ENCODE measurements at regions not wholly inside any gene's neighbourhood (a gene's known extent, or its start where the extent isn't known, plus 50 kb on each side); places are given as distances from the start of the nearest gene placed in this dataset.

- Histone ChIP-seq H3K27me3 (ENCODE audit: control insufficient read depth in 3 of 3, insufficient read depth in 3 of 3, low read length in 3 of 3) (no peaks in the 10 kb centered on the region), H3K36me3 (ENCODE audit: control insufficient read depth in 3 of 3, insufficient read depth in 3 of 3, low read length in 3 of 3) (no peaks in the 10 kb centered on the region), H3K9ac (ENCODE audit: low read depth in 1 of 3, low read length in 3 of 3) (no peak overlapping the region), H3K9me3 (ENCODE audit: control insufficient read depth in 3 of 3, low read length in 3 of 3) (no peaks in the 10 kb centered on the region), H3K4me3 (ENCODE audit: low read length in 3 of 3) (no peak overlapping the region), H3K27ac (ENCODE audit: low read depth, low read length) (no peak overlapping the region), H3K4me1 (ENCODE audit: control insufficient read depth in 3 of 3, insufficient read depth in 3 of 3, low read length in 3 of 3) (no peaks in the 10 kb centered on the region)
Measured at GRCh38 chr4:13236485-13236884, 247.7 kb downstream of the RAB28 start.

- H3K4me3 ChIP-seq (ENCODE audit: low read length in 3 of 3): no peak overlapping the region
- no peaks in the 10 kb centered on the region for H3K9me3 ChIP-seq (ENCODE audit: control insufficient read depth in 3 of 3, low read length in 3 of 3)
- H3K27me3 ChIP-seq (ENCODE audit: control insufficient read depth in 3 of 3, insufficient read depth in 3 of 3, low read length in 3 of 3): no peaks in the 10 kb centered on the region
Measured at GRCh38 chr4:13233755-13234154, 250.4 kb downstream of the RAB28 start.

GRCh38 chr4:13219971-13220370 is 264.2 kb downstream of the RAB28 start:
- no peaks in the 10 kb centered on the region for H3K27me3 ChIP-seq (ENCODE audit: control insufficient read depth in 3 of 3, insufficient read depth in 3 of 3, low read length in 3 of 3)
- H3K36me3 ChIP-seq (ENCODE audit: control insufficient read depth in 3 of 3, insufficient read depth in 3 of 3, low read length in 3 of 3): no peaks in the 10 kb centered on the region
- no peak overlapping the region for H3K4me3 ChIP-seq (ENCODE audit: low read length in 3 of 3)
- no peak overlapping the region for H3K27ac ChIP-seq (ENCODE audit: low read depth, low read length)
- H3K9ac ChIP-seq (ENCODE audit: low read depth in 1 of 3, low read length in 3 of 3): no peak overlapping the region
- H3K9me3 ChIP-seq (ENCODE audit: control insufficient read depth in 3 of 3, low read length in 3 of 3): peaks cover 0 to 3% (median 0%) of the 10 kb centered on the region in 3 donors
- no peaks in the 10 kb centered on the region for H3K4me1 ChIP-seq (ENCODE audit: control insufficient read depth in 3 of 3, insufficient read depth in 3 of 3, low read length in 3 of 3)

More at GRCh38 chr4:13233755-13234154, 250.4 kb downstream of the RAB28 start:
- Histone ChIP-seq H3K9ac (ENCODE audit: low read depth in 1 of 3, low read length in 3 of 3) (no peak overlapping the region), H3K4me1 (ENCODE audit: control insufficient read depth in 3 of 3, insufficient read depth in 3 of 3, low read length in 3 of 3) (no peaks in the 10 kb centered on the region), H3K36me3 (ENCODE audit: control insufficient read depth in 3 of 3, insufficient read depth in 3 of 3, low read length in 3 of 3) (no peaks in the 10 kb centered on the region), H3K27ac (ENCODE audit: low read depth, low read length) (no peak overlapping the region)

GRCh38 chr4:13218326-13218958 is 265.7 kb downstream of the RAB28 start:
- no peak overlapping the region for H3K4me3 ChIP-seq (ENCODE audit: low read length in 3 of 3)
- no peak overlapping the region for H3K27ac ChIP-seq (ENCODE audit: low read depth, low read length)
- H3K27me3 ChIP-seq (ENCODE audit: control insufficient read depth in 3 of 3, insufficient read depth in 3 of 3, low read length in 3 of 3): no peaks in the 10 kb centered on the region
- H3K4me1 ChIP-seq (ENCODE audit: control insufficient read depth in 3 of 3, insufficient read depth in 3 of 3, low read length in 3 of 3): no peaks in the 10 kb centered on the region
- H3K9me3 ChIP-seq (ENCODE audit: control insufficient read depth in 3 of 3, low read length in 3 of 3): peaks cover 0 to 3% (median 0%) of the 10 kb centered on the region in 3 donors
- H3K36me3 ChIP-seq (ENCODE audit: control insufficient read depth in 3 of 3, insufficient read depth in 3 of 3, low read length in 3 of 3): no peaks in the 10 kb centered on the region
- H3K9ac ChIP-seq (ENCODE audit: low read depth in 1 of 3, low read length in 3 of 3): no peak overlapping the region

- no peaks in the 10 kb centered on the region for H3K4me1 ChIP-seq (ENCODE audit: control insufficient read depth in 3 of 3, insufficient read depth in 3 of 3, low read length in 3 of 3)
- no peak overlapping the region for H3K27ac ChIP-seq (ENCODE audit: low read depth, low read length)
- H3K27me3 ChIP-seq (ENCODE audit: control insufficient read depth in 3 of 3, insufficient read depth in 3 of 3, low read length in 3 of 3): no peaks in the 10 kb centered on the region
- peaks cover 0 to 3% (median 0%) of the 10 kb centered on the region in 3 donors for H3K9me3 ChIP-seq (ENCODE audit: control insufficient read depth in 3 of 3, low read length in 3 of 3)
- no peaks in the 10 kb centered on the region for H3K36me3 ChIP-seq (ENCODE audit: control insufficient read depth in 3 of 3, insufficient read depth in 3 of 3, low read length in 3 of 3)
- H3K9ac ChIP-seq (ENCODE audit: low read depth in 1 of 3, low read length in 3 of 3): no peak overlapping the region
- H3K4me3 ChIP-seq (ENCODE audit: low read length in 3 of 3): no peak overlapping the region
Measured at GRCh38 chr4:13215560-13215959, 268.6 kb downstream of the RAB28 start.

GRCh38 chr4:13212936-13213335 is 271.2 kb downstream of the RAB28 start:
- no peak overlapping the region for H3K27ac ChIP-seq (ENCODE audit: low read depth, low read length)
- H3K36me3 ChIP-seq (ENCODE audit: control insufficient read depth in 3 of 3, insufficient read depth in 3 of 3, low read length in 3 of 3): no peaks in the 10 kb centered on the region
- no peaks in the 10 kb centered on the region for H3K27me3 ChIP-seq (ENCODE audit: control insufficient read depth in 3 of 3, insufficient read depth in 3 of 3, low read length in 3 of 3)
- H3K9me3 ChIP-seq (ENCODE audit: control insufficient read depth in 3 of 3, low read length in 3 of 3): peaks cover 0 to 3% (median 0%) of the 10 kb centered on the region in 3 donors
- no peaks in the 10 kb centered on the region for H3K4me1 ChIP-seq (ENCODE audit: control insufficient read depth in 3 of 3, insufficient read depth in 3 of 3, low read length in 3 of 3)
- no peak overlapping the region for H3K4me3 ChIP-seq (ENCODE audit: low read length in 3 of 3)
- no peak overlapping the region for H3K9ac ChIP-seq (ENCODE audit: low read depth in 1 of 3, low read length in 3 of 3)

- Histone ChIP-seq H3K27ac (ENCODE audit: low read depth, low read length) (no peak overlapping the region), H3K9ac (ENCODE audit: low read depth in 1 of 3, low read length in 3 of 3) (no peak overlapping the region), H3K36me3 (ENCODE audit: control insufficient read depth in 3 of 3, insufficient read depth in 3 of 3, low read length in 3 of 3) (no peaks in the 10 kb centered on the region), H3K4me3 (ENCODE audit: low read length in 3 of 3) (no peak overlapping the region), H3K27me3 (ENCODE audit: control insufficient read depth in 3 of 3, insufficient read depth in 3 of 3, low read length in 3 of 3) (no peaks in the 10 kb centered on the region), H3K4me1 (ENCODE audit: control insufficient read depth in 3 of 3, insufficient read depth in 3 of 3, low read length in 3 of 3) (no peaks in the 10 kb centered on the region), H3K9me3 (ENCODE audit: control insufficient read depth in 3 of 3, low read length in 3 of 3) (no peaks in the 10 kb centered on the region)
Measured at GRCh38 chr4:13209600-13209999, 274.5 kb downstream of the RAB28 start.

- H3K36me3 ChIP-seq (ENCODE audit: control insufficient read depth in 3 of 3, insufficient read depth in 3 of 3, low read length in 3 of 3): no peaks in the 10 kb centered on the region
- H3K4me3 ChIP-seq (ENCODE audit: low read length in 3 of 3): no peak overlapping the region
- no peaks in the 10 kb centered on the region for H3K4me1 ChIP-seq (ENCODE audit: control insufficient read depth in 3 of 3, insufficient read depth in 3 of 3, low read length in 3 of 3)
- no peak overlapping the region for H3K27ac ChIP-seq (ENCODE audit: low read depth, low read length)
- H3K27me3 ChIP-seq (ENCODE audit: control insufficient read depth in 3 of 3, insufficient read depth in 3 of 3, low read length in 3 of 3): no peaks in the 10 kb centered on the region
- H3K9me3 ChIP-seq (ENCODE audit: control insufficient read depth in 3 of 3, low read length in 3 of 3): no peaks in the 10 kb centered on the region
- no peak overlapping the region for H3K9ac ChIP-seq (ENCODE audit: low read depth in 1 of 3, low read length in 3 of 3)
Measured at GRCh38 chr4:13208558-13209193, 275.5 kb downstream of the RAB28 start.

GRCh38 chr4:13207226-13207625 is 276.9 kb downstream of the RAB28 start:
- Histone ChIP-seq H3K9me3 (ENCODE audit: control insufficient read depth in 3 of 3, low read length in 3 of 3) (no peaks in the 10 kb centered on the region), H3K9ac (ENCODE audit: low read depth in 1 of 3, low read length in 3 of 3) (no peak overlapping the region), H3K27ac (ENCODE audit: low read depth, low read length) (no peak overlapping the region), H3K4me3 (ENCODE audit: low read length in 3 of 3) (no peak overlapping the region), H3K4me1 (ENCODE audit: control insufficient read depth in 3 of 3, insufficient read depth in 3 of 3, low read length in 3 of 3) (no peaks in the 10 kb centered on the region), H3K27me3 (ENCODE audit: control insufficient read depth in 3 of 3, insufficient read depth in 3 of 3, low read length in 3 of 3) (no peaks in the 10 kb centered on the region), H3K36me3 (ENCODE audit: control insufficient read depth in 3 of 3, insufficient read depth in 3 of 3, low read length in 3 of 3) (no peaks in the 10 kb centered on the region)

- Histone ChIP-seq H3K4me3 (ENCODE audit: low read length in 3 of 3) (no peak overlapping the region), H3K9ac (ENCODE audit: low read depth in 1 of 3, low read length in 3 of 3) (no peak overlapping the region), H3K9me3 (ENCODE audit: control insufficient read depth in 3 of 3, low read length in 3 of 3) (no peaks in the 10 kb centered on the region), H3K36me3 (ENCODE audit: control insufficient read depth in 3 of 3, insufficient read depth in 3 of 3, low read length in 3 of 3) (no peaks in the 10 kb centered on the region), H3K27ac (ENCODE audit: low read depth, low read length) (no peak overlapping the region), H3K27me3 (ENCODE audit: control insufficient read depth in 3 of 3, insufficient read depth in 3 of 3, low read length in 3 of 3) (no peaks in the 10 kb centered on the region), H3K4me1 (ENCODE audit: control insufficient read depth in 3 of 3, insufficient read depth in 3 of 3, low read length in 3 of 3) (no peaks in the 10 kb centered on the region)
Measured at GRCh38 chr4:13203101-13203500, 281.0 kb downstream of the RAB28 start.

All from skeletal muscle tissue (tissue), 3 donors.